Keratinocyte (primary cell): ENCODE measurements at regions not wholly inside any gene's neighbourhood (a gene's known extent, or its start where the extent isn't known, plus 50 kb on each side); places are given as distances from the start of the nearest gene placed in this dataset.
"Not testable (repeated sequence)": the region's sequence is repeated elsewhere in the genome, so short reads cannot be mapped to it uniquely, and the experiment has no call there.

ENCODE experiments used
- DNase-seq: peaks from one replicate; pipeline ENCODE4 v3.0.0-alpha.2; 2011; ENCODE audit warnings: low read depth, missing footprints, low spot score
- FAIRE-seq: peaks from 2 replicates; lab custom pipeline; 2011; peaks lifted over from hg19 to GRCh38; lab: Jason Lieb, UNC
- H2AFZ ChIP-seq: 2 replicates; pipeline ENCODE4 v1.6.0; 2012; ENCODE audit warnings: low read length, control low read depth, inconsistent platforms; ENCODE audit not compliant: control insufficient read depth
- H3K27ac ChIP-seq: 2 replicates; pipeline ENCODE4 v1.5.1; 2011; ENCODE audit warnings: low read length; ENCODE audit not compliant: control insufficient read depth, insufficient read depth
- H3K27me3 ChIP-seq: 3 replicates; pipeline ENCODE4 v1.6.0; 2011; ENCODE audit warnings: low read length; ENCODE audit not compliant: control insufficient read depth, insufficient read depth; ENCODE audit errors: extremely low read depth
- H3K36me3 ChIP-seq, 2 experiments: 2 replicates in 1 of 2; 3 replicates in 1 of 2; pipeline ENCODE4 v1.5.1; 2011; ENCODE audit warnings: low read length in 2 of 2, mild to moderate bottlenecking in 1 of 2; ENCODE audit not compliant: control insufficient read depth in 2 of 2, insufficient read depth in 2 of 2; ENCODE audit errors: extremely low read depth in 1 of 2
- H3K4me1 ChIP-seq: 3 replicates; pipeline ENCODE4 v1.5.1; 2011; ENCODE audit warnings: low read length; ENCODE audit not compliant: control insufficient read depth, insufficient read depth; ENCODE audit errors: extremely low read depth
- H3K4me2 ChIP-seq: 3 replicates; pipeline ENCODE4 v1.6.0; 2011; ENCODE audit warnings: low read depth, low read length; ENCODE audit not compliant: control insufficient read depth, insufficient read depth; ENCODE audit errors: extremely low read depth
- H3K4me3 ChIP-seq, 3 experiments: fragments of 200-600 bp in 1 of 3; sonication (generic) in 1 of 3; 2 replicates in 2 of 3; 3 replicates in 1 of 3; pipeline ENCODE4 v1.5.1; 2011 to 2016; ENCODE audit warnings: low read length in 3 of 3, mild to moderate bottlenecking in 3 of 3, control low read depth in 2 of 3, inconsistent platforms in 1 of 3, low read depth in 1 of 3, mixed read lengths in 1 of 3, mixed run types in 1 of 3, moderate library complexity in 1 of 3; ENCODE audit not compliant: control insufficient read depth in 2 of 3, insufficient read depth in 2 of 3; ENCODE audit errors: extremely low read depth in 1 of 3
- H3K79me2 ChIP-seq: 2 replicates; pipeline ENCODE4 v1.6.0; 2012; ENCODE audit warnings: low read length; ENCODE audit not compliant: control insufficient read depth, insufficient read depth
- H3K9ac ChIP-seq: 3 replicates; pipeline ENCODE4 v1.6.0; 2011; ENCODE audit warnings: low read length; ENCODE audit not compliant: control insufficient read depth, insufficient read depth; ENCODE audit errors: extremely low read depth
- H3K9me1 ChIP-seq: 3 replicates; pipeline ENCODE4 v1.6.0; 2011; ENCODE audit warnings: low read length; ENCODE audit not compliant: control insufficient read depth, insufficient read depth; ENCODE audit errors: extremely low read depth
- H3K9me3 ChIP-seq: 2 replicates; pipeline ENCODE4 v1.5.1; 2012; ENCODE audit warnings: low read depth, low read length; ENCODE audit not compliant: control insufficient read depth
- H4K20me1 ChIP-seq: 3 replicates; pipeline ENCODE4 v1.6.0; 2011; ENCODE audit warnings: low read length; ENCODE audit not compliant: control insufficient read depth, insufficient read depth; ENCODE audit errors: extremely low read depth
- EZH2 ChIP-seq: IDR thresholded peaks from one replicate; pipeline ENCODE4 v1.6.1; 2012; ENCODE audit warnings: inconsistent platforms, mild to moderate bottlenecking, low read length, moderate library complexity
- dilution Hi-C: fragments of 300-500 bp; cut with MboI; formaldehyde crosslinking; loops from one replicate; pipeline ENCODE4 v1.7.0; 2020; ENCODE audit warnings: low sequenced_read_pairs; ENCODE audit not compliant: extremely low pct_ligation_motif_present
- TF ChIP-seq, protein P1 (sequence below), 3 experiments: IDR thresholded peaks in 1 of 3; conservative IDR thresholded peaks in 1 of 3; optimal IDR thresholded peaks in 1 of 3; 2 replicates in 2 of 3; 3 replicates in 1 of 3; pipeline versions ENCODE3 to v1.5.1; 2011; ENCODE audit warnings: low read length in 3 of 3, mild to moderate bottlenecking in 3 of 3, moderate library complexity in 2 of 3, control low read depth in 1 of 3, inconsistent platforms in 1 of 3; ENCODE audit not compliant: insufficient read depth in 2 of 3; ENCODE audit errors: extremely low read depth in 1 of 3

DNA sequence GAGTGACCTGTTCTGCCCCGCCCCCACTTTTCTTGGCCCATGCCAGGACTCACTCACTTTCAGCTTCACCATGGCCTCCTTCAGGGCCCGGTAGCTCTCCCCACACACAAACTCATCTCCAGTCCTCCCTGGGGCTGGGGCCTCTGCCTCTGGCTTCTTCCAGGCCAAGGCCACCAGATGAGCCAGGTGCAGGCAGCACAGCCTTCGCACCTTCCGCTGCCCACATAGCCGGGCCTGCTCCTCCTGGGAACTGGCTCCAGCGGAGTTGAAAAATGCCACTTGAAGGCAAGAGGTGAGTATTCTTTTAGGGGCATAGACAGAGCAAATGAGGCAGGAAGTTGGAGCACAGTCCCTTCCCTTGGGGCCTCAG, 161.6 kb downstream of the TBC1D2B start:
- H3K9me3 ChIP-seq, dilution Hi-C loops, H3K4me3 ChIP-seq, H4K20me1 ChIP-seq, H3K27me3 ChIP-seq, H2AFZ ChIP-seq, H3K4me2 ChIP-seq, H3K79me2 ChIP-seq, H3K9me1 ChIP-seq, H3K4me1 ChIP-seq, DNase-seq, H3K36me3 ChIP-seq, H3K27ac ChIP-seq, H3K9ac ChIP-seq, FAIRE-seq: not testable (repeated sequence)

DNA sequence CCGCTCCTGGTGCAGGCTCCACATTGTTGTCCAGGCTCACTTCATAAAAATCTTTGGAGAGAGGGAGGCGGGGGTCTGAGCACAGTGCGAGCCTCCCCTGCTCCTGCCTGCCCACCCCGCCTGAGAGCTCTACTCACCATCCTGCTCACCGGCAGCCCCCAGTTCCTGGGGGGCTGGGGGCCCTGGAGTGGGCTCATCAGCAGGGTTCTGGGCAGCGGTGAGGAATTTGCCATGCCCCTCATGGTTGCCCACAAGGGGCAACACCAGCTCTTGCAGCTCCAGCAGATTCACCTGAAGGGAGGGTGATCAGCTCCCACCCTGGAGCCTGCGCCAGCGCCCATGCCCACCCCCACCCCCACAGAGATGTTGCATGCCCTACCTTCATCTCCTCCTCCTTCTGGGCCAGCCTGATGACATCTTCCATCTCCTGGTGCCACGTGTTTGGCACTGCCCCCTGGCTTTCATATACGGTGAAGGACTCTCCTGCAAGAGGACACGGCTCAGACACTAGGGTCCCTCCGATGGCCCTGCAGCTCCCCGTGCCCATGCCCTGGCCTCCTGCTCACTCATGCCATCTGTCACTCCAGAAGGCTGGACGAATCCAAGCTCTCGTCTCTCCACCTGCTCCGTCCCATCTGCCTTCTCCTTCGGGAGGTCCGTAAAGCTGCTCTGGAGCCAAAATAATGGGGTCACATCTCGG, 162.1 kb downstream of the TBC1D2B start:
- Histone ChIP-seq H3K36me3 (no peaks in the 10 kb centered on the region), H3K9me3 (no peaks in the 10 kb centered on the region), H3K9me1 (no peaks in the 10 kb centered on the region), H3K4me2 (no peak overlapping the region), H4K20me1 (no peaks in the 10 kb centered on the region), H3K4me3 (no peak overlapping the region), H3K27ac (no peak overlapping the region), H3K79me2 (no peaks in the 10 kb centered on the region), H2AFZ (no peak overlapping the region), H3K9ac (no peak overlapping the region), H3K4me1 (no peaks in the 10 kb centered on the region), H3K27me3 (no peaks in the 10 kb centered on the region)
- dilution Hi-C loops = no loop called here
- TF ChIP-seq, protein P1, sequence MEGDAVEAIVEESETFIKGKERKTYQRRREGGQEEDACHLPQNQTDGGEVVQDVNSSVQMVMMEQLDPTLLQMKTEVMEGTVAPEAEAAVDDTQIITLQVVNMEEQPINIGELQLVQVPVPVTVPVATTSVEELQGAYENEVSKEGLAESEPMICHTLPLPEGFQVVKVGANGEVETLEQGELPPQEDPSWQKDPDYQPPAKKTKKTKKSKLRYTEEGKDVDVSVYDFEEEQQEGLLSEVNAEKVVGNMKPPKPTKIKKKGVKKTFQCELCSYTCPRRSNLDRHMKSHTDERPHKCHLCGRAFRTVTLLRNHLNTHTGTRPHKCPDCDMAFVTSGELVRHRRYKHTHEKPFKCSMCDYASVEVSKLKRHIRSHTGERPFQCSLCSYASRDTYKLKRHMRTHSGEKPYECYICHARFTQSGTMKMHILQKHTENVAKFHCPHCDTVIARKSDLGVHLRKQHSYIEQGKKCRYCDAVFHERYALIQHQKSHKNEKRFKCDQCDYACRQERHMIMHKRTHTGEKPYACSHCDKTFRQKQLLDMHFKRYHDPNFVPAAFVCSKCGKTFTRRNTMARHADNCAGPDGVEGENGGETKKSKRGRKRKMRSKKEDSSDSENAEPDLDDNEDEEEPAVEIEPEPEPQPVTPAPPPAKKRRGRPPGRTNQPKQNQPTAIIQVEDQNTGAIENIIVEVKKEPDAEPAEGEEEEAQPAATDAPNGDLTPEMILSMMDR (optimal IDR thresholded peaks at IDR 0.05 in 1 of 3, IDR thresholded peaks at IDR 0.05 in 1 of 3, conservative IDR thresholded peaks at IDR 0.05 in 1 of 3; ENCODE audit: extremely low read depth in 1 of 3, insufficient read depth in 2 of 3, low read length in 3 of 3) = no peak
- TF ChIP-seq EZH2 = no peak
- FAIRE-seq (no peak), DNase-seq (no peak)

DNA sequence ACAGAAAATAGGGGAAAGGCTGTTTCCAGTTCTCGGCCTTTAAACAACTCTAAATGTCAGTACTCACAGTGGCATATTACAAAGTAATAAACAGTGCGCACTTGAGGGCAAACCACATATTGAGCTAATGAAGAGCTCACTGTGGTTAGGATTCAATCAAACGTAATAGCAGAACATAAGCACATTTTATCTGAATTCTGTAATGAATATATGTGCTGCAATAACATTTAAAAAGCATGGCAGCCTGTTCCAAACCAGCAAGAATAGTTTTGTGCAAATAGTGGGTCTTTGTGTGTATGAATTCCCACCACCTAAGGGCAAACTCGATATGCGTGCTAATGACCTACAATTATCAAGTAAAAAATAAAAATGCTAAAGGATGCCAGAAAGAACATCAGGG, 163.0 kb downstream of the TBC1D2B start:
- H3K4me1 ChIP-seq, H3K4me3 ChIP-seq, FAIRE-seq, H3K27ac ChIP-seq, DNase-seq, H4K20me1 ChIP-seq, H3K9me1 ChIP-seq, H2AFZ ChIP-seq, H3K36me3 ChIP-seq, H3K79me2 ChIP-seq, H3K9ac ChIP-seq, H3K27me3 ChIP-seq, dilution Hi-C loops, H3K9me3 ChIP-seq, H3K4me2 ChIP-seq: not testable (repeated sequence)
